Muscle layer of colon (tissue), 2 donors: ENCODE measurements at regions not wholly inside any gene's neighbourhood (a gene's known extent, or its start where the extent isn't known, plus 50 kb on each side); places are given as distances from the start of the nearest gene placed in this dataset.

Source experiments
- H3K27ac ChIP-seq: one replicate; pipeline ENCODE4 v1.7.0; 2013; ENCODE audit warnings: low read depth, mild to moderate bottlenecking, low read length, moderate library complexity
- H3K27me3 ChIP-seq, 2 donors: one replicate each; pipeline ENCODE4 v1.7.0; 2013; ENCODE audit warnings: low read length in 2 of 2, mild to moderate bottlenecking in 2 of 2; ENCODE audit not compliant: insufficient read depth in 2 of 2, control insufficient read depth in 1 of 2
- H3K36me3 ChIP-seq: one replicate; pipeline ENCODE4 v1.7.0; 2013; ENCODE audit warnings: mild to moderate bottlenecking, low read length; ENCODE audit not compliant: insufficient read depth
- H3K4me1 ChIP-seq: one replicate; pipeline ENCODE4 v1.7.0; 2013; ENCODE audit warnings: mild to moderate bottlenecking, low read length; ENCODE audit not compliant: insufficient read depth
- H3K4me3 ChIP-seq, 2 donors: one replicate each; pipeline ENCODE4 v1.7.0; 2013; ENCODE audit warnings: low read length in 2 of 2, low read depth in 1 of 2, mild to moderate bottlenecking in 1 of 2, moderate library complexity in 1 of 2
- H3K9ac ChIP-seq: one replicate; pipeline ENCODE4 v1.7.0; 2013; ENCODE audit warnings: low read length
- H3K9me3 ChIP-seq: one replicate; pipeline ENCODE4 v1.7.0; 2013; ENCODE audit warnings: mild to moderate bottlenecking, low read length
- donor health status: abdominal sarcoma.
- donor health status: Adenocarcinoma of cecum.

DNA sequence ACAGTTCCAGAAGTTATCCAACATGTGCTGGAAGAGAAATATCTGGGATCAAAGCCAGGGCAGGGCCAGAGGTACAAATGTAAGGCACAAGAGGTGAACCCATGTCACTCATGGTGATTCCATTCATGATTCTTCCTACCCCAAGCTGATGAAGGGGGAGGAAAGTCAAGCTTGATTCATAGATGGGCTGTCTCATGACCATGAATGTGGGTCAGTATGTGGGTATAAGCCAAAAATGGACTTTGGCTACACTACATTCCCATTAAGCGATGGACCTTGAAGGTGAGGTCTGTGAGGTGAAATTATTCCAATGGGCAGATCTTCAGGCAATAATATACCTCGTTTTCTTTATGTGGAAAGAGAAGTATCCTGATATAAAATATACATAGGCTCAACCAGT, 217.1 kb downstream of the BTG1 start:
- H3K4me3 ChIP-seq, result no peak overlapping the region
- no peaks in the 10 kb centered on the region for H3K9me3 ChIP-seq
- H3K9ac ChIP-seq, result peak overlapping the region; percentile 10
- no peaks in the 10 kb centered on the region for H3K27me3 ChIP-seq
- H3K27ac ChIP-seq, result no peak overlapping the region
- no peaks in the 10 kb centered on the region for H3K36me3 ChIP-seq
- H3K4me1 ChIP-seq, result peaks cover 5% of the 10 kb centered on the region

DNA sequence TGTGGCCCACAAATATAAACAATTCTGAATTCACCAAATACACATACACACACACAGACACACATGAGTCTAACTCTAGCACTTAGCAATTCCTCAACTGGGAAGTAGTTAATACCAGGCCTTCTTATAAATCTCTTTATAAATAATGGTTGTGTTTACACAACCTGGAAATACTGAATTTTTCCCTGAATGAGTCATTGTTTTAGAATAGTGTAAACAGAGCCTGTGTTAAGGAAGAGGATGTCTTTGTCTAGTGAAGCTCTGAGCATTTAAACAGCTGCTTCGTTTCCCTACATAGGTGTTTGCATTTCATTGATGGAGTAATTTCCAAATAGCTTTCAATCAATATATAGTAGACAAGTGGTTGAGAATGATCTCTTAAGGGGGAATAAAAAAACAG, 218.8 kb downstream of the BTG1 start:
- no peaks in the 10 kb centered on the region for H3K36me3 ChIP-seq
- no peak overlapping the region for H3K27ac ChIP-seq
- H3K27me3 ChIP-seq, result no peaks in the 10 kb centered on the region
- H3K4me3 ChIP-seq, result no peak overlapping the region
- H3K4me1 ChIP-seq, result peaks cover 5% of the 10 kb centered on the region
- no peaks in the 10 kb centered on the region for H3K9me3 ChIP-seq
- H3K9ac ChIP-seq, result no peak overlapping the region

DNA sequence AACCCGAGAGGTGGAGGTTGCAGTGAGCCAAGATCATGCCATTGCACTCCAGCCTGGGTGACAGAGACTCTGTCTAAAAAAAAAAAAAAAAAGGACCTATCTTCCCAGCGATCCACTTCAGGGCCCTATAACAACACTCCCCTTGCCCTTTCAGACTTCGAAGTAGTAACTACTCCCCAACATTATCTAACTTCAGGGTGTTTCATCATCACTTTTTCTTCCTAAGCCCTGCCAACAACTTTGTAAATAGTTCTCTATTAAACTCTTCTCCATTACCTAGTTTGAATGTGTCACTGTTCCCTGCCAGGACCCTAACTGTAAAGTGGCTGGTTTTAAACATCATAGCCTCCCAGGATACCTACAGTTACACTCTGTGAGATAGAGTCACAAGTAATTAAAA, 220.8 kb downstream of the BTG1 start:
- Histone ChIP-seq H3K36me3 (no peaks in the 10 kb centered on the region), H3K27me3 (no peaks in the 10 kb centered on the region), H3K9ac (no peak overlapping the region), H3K9me3 (no peaks in the 10 kb centered on the region), H3K27ac (no peak overlapping the region), H3K4me1 (no peaks in the 10 kb centered on the region), H3K4me3 (no peak overlapping the region)

DNA sequence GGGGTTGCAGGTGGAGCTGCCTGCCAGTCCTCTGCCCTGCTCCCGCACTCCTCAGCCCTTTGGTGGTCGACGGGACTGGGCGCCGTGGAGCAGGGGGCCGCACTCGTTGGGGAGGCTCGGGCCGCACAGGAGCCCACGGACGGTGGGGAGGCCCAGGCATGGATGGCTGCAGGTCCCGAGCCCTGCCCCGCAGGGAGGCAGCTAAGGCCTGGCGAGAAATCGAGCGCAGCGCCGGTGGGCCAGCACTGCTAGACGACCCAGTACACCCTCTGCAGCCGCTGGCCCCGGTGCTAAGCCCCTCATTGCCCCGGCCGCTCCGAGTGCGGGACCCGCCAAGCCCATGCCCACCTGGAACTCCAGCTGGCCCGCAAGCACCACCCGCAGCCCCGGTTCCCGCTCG, 221.8 kb downstream of the BTG1 start:
- H3K4me1 ChIP-seq, result no peaks in the 10 kb centered on the region
- H3K27me3 ChIP-seq, result no peaks in the 10 kb centered on the region
- no peak overlapping the region for H3K27ac ChIP-seq
- no peaks in the 10 kb centered on the region for H3K9me3 ChIP-seq
- H3K4me3 ChIP-seq, result no peak overlapping the region
- no peaks in the 10 kb centered on the region for H3K36me3 ChIP-seq
- no peak overlapping the region for H3K9ac ChIP-seq

DNA sequence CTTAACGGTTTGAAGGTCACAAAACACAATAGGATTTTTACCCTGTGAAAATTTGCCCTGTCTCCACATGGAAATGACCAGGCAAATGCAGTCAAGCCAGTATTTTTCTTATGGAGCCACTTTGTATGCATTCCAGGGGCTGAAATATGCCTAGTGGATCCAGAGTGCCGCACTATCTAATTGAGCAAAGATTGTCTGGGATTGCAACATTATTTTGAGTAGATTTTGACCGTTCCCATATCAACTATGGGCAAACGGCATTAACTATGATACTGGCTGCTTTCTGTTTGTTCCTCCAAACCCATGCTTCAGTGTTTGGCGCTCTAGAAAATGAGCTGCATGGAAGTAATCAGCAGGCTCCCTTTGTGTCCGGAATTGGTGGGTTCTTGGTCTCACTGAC, 223.0 kb downstream of the BTG1 start:
- Histone ChIP-seq H3K4me1 (no peaks in the 10 kb centered on the region), H3K27ac (no peak overlapping the region), H3K9ac (no peak overlapping the region), H3K9me3 (no peaks in the 10 kb centered on the region), H3K27me3 (no peaks in the 10 kb centered on the region), H3K36me3 (no peaks in the 10 kb centered on the region), H3K4me3 (no peak overlapping the region)

DNA sequence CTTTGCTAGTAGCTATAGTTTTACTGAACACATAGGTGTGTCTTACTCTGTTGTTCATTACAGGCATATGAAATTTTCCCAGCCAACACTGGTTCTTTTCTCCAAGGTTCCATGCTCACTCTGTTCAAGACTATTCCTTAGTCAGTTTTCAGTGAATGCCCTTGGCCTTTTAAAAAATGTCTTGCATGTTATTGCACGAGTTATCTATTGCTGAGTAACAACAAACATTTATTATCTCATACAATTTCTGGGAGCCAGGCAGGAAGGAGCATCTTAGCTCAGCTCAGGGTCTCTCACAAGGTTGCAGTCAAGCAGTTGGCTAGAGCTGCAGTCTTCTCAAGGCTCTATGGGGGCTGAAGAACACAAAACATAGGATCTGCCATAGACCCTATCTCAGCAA, 223.5 kb downstream of the BTG1 start:
- H3K4me3 ChIP-seq, result no peak overlapping the region
- H3K9ac ChIP-seq, result no peak overlapping the region
- H3K27me3 ChIP-seq, result no peaks in the 10 kb centered on the region
- H3K9me3 ChIP-seq, result no peaks in the 10 kb centered on the region
- H3K36me3 ChIP-seq, result no peaks in the 10 kb centered on the region
- no peaks in the 10 kb centered on the region for H3K4me1 ChIP-seq
- no peak overlapping the region for H3K27ac ChIP-seq

DNA sequence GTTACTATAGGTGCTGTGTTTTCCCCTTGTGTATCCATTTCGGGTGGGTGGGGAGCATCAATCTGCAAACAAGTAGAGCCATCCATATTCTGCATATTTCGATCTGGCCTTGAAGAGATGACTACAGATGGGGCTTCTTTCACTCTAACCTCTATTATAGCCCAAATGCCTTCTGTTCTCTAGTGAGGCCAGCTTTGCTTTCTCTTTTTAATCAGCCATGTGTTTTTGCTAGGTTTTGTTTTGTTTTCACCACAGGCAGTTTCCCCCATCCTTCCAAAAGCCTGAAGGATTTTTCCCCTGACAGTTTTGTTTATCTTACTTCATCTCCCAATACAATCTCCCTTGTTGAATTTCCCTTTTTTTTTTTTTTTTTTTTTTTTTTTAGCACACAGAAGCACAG, 224.1 kb downstream of the BTG1 start:
- Histone ChIP-seq H3K36me3 (no peaks in the 10 kb centered on the region), H3K9me3 (no peaks in the 10 kb centered on the region), H3K4me1 (no peaks in the 10 kb centered on the region), H3K27me3 (no peaks in the 10 kb centered on the region), H3K27ac (no peak overlapping the region), H3K9ac (no peak overlapping the region), H3K4me3 (no peak overlapping the region)

DNA sequence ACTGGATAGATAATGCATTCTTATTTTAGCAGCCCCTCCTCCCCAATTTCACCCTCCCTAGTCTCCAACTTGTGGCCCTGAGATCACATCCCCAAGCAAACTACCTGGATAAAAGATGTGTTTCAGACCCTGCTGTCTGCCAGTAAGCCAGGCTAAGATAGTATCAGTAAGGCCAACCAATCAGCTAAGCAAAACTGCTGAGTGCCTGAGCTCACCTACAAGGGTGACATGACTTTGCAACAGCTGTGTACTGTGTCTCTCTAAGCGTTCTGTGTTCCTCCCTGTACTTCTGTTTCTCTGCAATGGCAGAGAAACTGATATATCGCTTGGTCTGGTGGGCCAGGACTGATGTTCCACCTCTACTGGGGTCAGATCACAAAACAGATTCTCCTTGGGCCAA, 224.9 kb downstream of the BTG1 start:
- no peak overlapping the region for H3K27ac ChIP-seq
- H3K27me3 ChIP-seq, result no peaks in the 10 kb centered on the region
- no peaks in the 10 kb centered on the region for H3K9me3 ChIP-seq
- no peaks in the 10 kb centered on the region for H3K4me1 ChIP-seq
- H3K4me3 ChIP-seq, result no peak overlapping the region
- no peaks in the 10 kb centered on the region for H3K36me3 ChIP-seq
- no peak overlapping the region for H3K9ac ChIP-seq

DNA sequence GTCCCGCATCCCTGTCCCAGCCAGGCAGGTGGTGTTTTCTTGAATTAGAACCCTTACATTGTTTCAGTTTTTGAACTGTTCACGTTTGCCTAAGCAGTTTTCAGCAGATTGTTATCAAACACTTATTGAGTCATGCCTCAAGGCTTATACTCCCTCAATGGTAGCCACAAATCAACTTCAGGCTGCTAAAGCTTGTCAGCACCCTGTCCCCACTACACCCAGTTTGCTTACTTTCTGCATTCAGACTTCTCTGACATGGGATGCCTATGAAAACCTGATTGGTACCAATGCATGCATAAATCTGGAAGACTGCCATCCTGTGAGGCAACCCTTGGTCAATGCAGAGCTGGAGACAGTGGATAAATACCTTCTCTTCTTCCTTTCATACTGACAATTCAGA, 225.4 kb downstream of the BTG1 start:
- H3K27ac ChIP-seq, result no peak overlapping the region

DNA sequence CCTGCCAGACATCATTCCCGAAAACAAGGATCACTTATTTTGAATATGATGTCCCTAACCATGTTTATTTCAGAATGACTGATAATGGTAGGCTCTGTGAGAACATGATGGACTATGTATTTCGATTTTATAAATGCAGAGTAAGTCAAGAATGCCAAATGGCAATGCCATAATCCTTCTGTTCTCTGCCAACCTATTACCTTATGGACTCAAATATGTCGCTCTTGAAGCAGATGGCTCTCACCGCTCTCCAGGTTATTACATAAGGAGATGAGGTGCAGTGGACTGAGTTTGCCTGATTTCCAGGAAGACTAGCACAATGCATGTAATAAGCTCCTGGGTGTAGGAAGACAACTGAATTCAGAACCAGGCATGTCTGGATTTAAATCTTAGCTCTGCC, 227.2 kb downstream of the BTG1 start:
- H3K27ac ChIP-seq, result no peak overlapping the region

More for the DNA sequence above, 225.4 kb downstream of the BTG1 start:
- Histone ChIP-seq H3K27me3 (no peaks in the 10 kb centered on the region), H3K36me3 (no peaks in the 10 kb centered on the region), H3K9me3 (no peaks in the 10 kb centered on the region), H3K4me3 (no peak overlapping the region), H3K4me1 (no peaks in the 10 kb centered on the region), H3K9ac (no peak overlapping the region)

DNA sequence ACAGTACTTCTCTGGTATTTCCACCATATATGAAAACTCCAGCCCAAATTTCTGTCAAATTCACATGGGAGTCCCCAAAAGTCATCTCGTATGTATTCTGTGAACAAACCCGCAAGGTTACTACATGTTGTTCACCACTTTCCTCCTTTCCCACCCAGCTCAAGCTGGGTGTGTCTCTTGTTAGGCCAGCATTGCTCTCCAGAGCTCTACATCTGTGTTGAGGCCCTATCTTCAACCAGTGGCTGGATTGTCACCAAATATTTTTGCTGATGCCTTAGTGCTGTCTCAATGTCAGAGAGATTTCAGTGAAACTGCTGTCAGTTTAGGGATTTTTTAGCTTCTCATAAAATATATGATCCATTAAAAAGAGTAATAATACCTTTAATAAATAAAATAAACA, 230.9 kb downstream of the BTG1 start:
- Histone ChIP-seq H3K27me3 (no peaks in the 10 kb centered on the region), H3K4me3 (no peak overlapping the region), H3K27ac (no peak overlapping the region), H3K9me3 (no peaks in the 10 kb centered on the region), H3K9ac (no peak overlapping the region), H3K4me1 (no peaks in the 10 kb centered on the region), H3K36me3 (no peaks in the 10 kb centered on the region)

More for the DNA sequence above, 227.2 kb downstream of the BTG1 start:
- no peaks in the 10 kb centered on the region for H3K4me1 ChIP-seq
- no peak overlapping the region for H3K4me3 ChIP-seq
- no peaks in the 10 kb centered on the region for H3K36me3 ChIP-seq
- H3K9me3 ChIP-seq, result no peaks in the 10 kb centered on the region
- no peak overlapping the region for H3K9ac ChIP-seq
- no peaks in the 10 kb centered on the region for H3K27me3 ChIP-seq

DNA sequence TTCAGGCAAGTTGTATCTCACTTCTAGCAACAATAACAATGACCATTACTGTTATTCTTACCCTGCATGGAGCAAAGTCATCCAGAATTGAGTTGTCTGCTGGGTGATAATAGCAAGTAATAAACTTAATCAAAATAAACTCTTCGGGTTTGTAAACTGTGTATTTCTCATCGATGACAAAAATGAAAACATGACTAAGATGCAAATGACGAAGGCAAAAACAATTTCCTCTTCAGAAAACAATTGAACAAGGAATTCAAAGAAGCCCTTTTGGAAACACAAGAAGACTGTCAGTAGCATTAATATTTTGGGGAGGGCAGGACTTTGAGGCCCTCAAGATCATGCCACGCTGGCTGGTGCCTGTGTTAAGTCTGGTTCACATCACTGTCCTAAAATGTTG, 232.0 kb downstream of the BTG1 start:
- Histone ChIP-seq H3K9ac (no peak overlapping the region), H3K36me3 (no peaks in the 10 kb centered on the region), H3K27ac (no peak overlapping the region), H3K4me1 (no peaks in the 10 kb centered on the region), H3K27me3 (no peaks in the 10 kb centered on the region), H3K9me3 (no peaks in the 10 kb centered on the region), H3K4me3 (no peak overlapping the region)
